ENCODE measurements at regions not wholly inside any gene's neighbourhood (a gene's known extent, or its start where the extent isn't known, plus 50 kb on each side); places are given as distances from the start of the nearest gene placed in this dataset.
"Not testable (repeated sequence)": the region's sequence is repeated elsewhere in the genome, so short reads cannot be mapped to it uniquely, and the experiment has no call there.

DNA sequence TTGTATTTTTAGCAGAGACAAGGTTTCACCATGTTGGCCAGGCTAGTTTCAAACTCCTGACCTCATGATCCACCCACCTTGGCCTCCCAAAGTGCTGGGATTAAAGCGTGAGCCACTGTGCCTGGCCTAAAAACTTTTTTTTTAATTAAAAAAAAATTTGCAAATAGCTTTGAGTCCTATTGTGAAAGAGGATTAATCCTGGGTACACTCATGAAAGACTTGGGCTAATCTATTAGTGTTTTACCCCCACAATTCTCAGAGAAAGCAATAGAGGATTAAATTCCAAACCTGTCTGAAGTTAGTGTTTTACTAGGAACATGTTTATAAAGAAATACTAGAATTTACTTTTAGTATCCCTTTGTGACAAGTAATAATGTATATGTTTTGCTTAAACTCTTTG lies 76.9 kb upstream of the ITGB1 start:
- DNase-seq = no peak

DNA sequence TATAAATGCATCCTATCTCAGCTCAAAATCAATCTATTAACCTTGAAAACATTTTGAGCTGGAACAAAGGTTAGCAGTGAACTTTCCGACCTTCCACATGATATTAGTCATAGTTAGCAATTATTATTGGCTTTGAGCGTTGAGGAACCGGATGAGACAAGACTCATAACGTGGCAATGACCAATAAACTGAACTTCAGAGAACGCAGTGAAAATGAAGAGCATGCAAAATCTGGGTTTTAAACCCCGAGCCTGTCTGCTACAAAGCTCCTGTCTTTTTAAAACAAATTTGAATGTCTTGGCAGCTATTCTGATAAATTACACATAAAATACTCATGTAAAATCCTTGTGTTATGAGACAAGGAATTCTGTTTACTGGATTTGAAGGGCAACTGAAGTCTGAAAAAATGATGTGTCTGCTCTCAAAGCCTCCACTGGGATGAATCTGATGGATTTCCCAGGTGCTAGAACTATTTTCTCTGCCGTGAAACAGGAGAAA lies 74.7 kb upstream of the ITGB1 start:
- DNase-seq = no peak

DNA sequence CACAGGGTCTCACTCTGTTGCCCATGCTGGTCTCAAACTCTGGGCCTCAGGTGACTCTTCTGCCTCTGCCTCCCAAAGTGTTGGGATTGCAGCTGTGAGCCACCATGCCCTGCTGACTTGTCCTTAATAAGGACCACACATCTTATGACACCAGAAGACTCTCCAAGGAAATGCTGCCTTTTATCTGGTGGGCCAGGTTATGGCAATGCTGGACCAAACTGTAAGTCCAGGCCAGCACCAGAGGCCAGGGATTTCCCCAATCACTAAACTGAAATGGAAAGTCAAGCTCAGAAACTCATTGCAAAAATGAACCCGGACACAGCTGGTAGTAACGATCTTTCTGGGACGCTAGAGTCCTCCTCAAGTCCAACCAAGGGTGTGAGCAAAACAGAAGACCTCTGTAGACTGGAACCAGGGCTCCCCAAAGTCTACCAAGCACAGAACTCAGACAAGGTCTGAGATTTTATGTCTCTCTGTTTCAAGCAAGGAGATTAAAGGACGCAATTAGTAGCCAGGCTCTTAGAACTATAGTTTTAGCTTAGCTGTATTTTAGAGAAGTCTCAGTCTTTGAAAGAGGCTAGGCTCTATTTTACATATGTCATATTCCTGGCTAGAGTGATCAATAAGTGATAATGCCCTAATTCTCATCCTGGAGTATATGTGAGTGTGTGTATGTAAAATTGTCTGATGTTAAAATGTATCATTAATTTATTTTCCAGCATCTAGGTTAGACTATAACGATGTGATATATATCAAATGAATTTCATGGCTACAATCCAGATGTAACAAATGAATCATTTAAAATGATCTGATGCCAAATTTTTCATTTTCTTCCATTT lies 74.0 kb upstream of the ITGB1 start:
- no peak for DNase-seq

DNA sequence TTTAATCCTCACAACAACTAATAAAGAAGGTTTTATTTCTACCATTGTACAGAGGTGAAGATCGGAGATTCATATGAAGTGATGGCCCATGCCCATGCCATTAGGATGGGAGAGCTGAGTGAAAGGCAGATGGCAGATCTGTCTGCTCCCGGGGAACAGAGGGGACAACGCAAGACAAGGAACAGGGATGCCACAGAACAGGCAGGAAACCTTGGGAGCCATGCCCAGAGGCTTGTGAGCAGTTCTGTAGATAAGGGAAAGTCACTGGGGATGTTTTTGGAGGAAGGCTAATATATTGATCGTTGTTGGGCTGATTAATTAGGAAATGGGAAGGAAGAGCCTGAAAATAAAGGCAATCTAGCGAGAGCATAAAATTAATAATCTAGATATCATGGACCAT lies 73.1 kb upstream of the ITGB1 start:
- no peak for DNase-seq

GRCh38 chr10:33028515-33028914 lies 70.5 kb upstream of the ITGB1 start:
- peak; percentile 66 for DNase-seq

- no peak for DNase-seq
These were observed 69.1 kb upstream of the ITGB1 start for GRCh38 chr10:33027088-33027487.

- no peak for DNase-seq
These were observed 68.4 kb upstream of the ITGB1 start for GRCh38 chr10:33026422-33026821.

GRCh38 chr10:33025910-33026309 lies 67.9 kb upstream of the ITGB1 start:
- no peak for DNase-seq

- no peak for DNase-seq
These were observed 67.0 kb upstream of the ITGB1 start for GRCh38 chr10:33025039-33025438.

DNA sequence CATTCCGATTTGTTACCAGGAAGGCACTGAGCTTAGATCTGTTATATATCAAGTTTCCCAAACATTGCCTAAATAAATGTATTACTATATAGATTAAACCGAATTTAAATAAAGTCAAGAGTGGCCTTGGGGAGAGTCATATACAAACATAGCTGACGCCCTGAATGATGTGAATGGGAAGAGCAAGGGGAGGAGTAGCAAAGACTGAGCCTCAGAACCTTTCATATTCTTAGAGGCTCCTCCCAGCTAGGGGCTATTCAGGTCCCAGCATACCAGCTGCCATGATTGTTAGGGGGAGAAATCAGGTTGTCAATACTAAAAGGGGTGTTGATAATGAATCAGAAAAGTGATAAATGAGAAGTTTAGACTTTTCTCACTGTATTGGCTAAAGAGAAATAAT lies 64.7 kb upstream of the ITGB1 start:
- DNase-seq = no peak

- DNase-seq = no peak
These were observed 64.1 kb upstream of the ITGB1 start for GRCh38 chr10:33022090-33022489.

GRCh38 chr10:33016988-33017387 lies 59.0 kb upstream of the ITGB1 start:
- no peak for DNase-seq

- no peak for DNase-seq
These were observed 57.9 kb upstream of the ITGB1 start for GRCh38 chr10:33015761-33016547.

DNA sequence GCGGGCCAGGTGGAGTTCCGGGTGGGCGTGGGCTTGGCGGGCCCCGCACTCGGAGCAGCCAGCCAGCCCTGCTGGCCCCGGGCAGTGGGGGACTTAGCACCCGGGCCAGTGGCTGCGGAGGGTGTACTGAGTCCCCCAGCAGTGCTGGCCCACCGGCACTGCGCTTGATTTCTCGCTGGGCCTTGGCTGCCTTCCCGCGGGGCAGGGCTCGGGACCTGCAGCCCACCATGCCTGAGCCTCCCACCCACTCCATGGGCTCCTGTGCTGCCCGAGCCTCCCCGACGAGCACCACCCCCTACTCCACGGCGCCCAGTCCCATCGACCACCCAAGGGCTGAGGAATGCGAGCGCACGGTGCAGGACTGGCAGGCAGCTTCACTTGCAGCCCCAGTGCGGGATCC lies 55.3 kb upstream of the ITGB1 start:
- DNase-seq = not testable (repeated sequence)

GRCh38 chr10:33012306-33012705 lies 54.3 kb upstream of the ITGB1 start:
- DNase-seq = no peak

GRCh38 chr10:33010132-33011037 lies 52.4 kb upstream of the ITGB1 start:
- peak; percentile 68 for DNase-seq

DNA sequence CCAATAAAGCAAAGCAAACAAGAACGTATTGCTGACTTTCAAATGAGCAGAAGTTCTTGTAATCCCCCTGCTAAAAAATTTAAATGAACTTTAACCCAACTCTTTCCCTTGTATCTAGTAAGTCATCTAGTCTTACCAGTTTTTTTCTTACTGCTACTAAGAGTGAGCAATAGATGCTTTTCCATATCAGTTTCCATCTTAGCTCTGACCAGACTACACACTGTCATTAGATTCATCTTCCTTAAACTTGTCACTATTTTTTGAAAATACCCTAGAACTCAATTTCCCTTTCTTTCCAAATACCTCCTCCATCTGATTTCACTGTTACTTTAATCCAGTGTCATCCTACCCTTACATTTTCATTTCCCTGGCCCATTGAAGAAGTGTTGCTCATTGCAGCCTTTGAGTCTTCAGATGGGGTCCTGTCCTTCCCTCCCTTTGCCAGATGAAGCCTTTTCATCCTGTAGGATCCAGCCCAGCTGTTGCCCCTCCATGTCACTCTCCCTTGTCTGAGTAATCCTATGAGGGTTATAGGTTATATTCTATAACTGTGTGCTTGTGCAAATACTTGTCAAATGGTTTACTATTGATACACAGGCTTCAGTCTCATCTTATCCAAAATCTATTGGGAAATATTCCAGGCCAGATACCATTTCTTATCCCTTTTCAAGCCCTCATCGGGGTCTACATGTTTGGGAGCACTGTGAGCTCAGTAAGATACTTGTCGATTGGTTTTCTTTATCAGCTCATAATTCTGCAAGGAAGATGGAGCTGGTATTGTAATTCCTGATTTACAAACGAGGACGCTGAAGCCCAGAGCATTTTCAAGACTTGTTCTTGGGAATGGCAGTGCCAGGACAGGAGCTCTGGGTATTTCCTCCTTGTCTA lies 51.5 kb upstream of the ITGB1 start:
- no peak for DNase-seq

DNA sequence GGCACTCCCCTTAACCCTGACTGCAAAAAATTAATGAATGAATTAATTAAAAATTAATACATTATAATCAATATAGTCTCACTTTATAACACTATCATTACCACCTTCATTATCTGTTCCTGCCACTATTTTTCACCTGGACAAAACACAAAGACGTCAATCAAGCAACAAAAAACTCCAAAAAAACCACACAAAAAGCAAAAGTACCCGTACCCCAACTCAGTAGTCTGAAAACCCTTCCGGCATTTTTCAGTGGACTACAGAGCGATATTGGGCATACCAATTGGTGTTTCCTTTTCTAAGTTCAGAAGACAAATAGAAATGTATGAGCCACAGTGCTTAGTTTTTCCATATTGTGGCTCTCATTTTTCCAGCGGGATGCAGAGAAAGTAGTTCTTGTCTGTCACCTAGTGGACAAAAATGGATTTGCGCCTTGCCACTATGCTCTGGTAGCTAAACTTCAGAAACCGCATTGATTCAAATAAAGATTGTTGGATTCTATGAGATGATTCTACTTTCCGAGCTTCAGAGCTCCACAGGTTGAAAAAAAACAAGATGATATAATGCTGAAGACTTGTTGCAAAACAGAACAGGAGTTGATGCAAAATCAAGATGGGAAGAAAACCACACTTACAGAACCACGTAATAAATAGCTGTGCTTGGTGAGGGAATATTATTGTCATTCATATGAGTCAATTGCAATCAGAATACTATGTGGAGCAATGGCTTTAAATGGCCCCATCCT lies 50.6 kb upstream of the ITGB1 start:
- peak; percentile 78 for DNase-seq

- DNase-seq = not testable (repeated sequence)
These were observed 49.8 kb upstream of the ITGB1 start for GRCh38 chr10:33007731-33008381.

Data from CD4-positive, alpha-beta T cell treated with Interleukin-12 subunit alpha and Interleukin-12 subunit beta, for 1 hour (primary cell).